T-helper 2 cell treated with Interferon-gamma antibody and Interleukin-4, amounts not matched to agents 5 μg/mL and 100 μg/mL, for 36 hours (primary cell): ENCODE measurements at regions not wholly inside any gene's neighbourhood (a gene's known extent, or its start where the extent isn't known, plus 50 kb on each side); places are given as distances from the start of the nearest gene placed in this dataset.
"Not testable (repeated sequence)": the region's sequence is repeated elsewhere in the genome, so short reads cannot be mapped to it uniquely, and the experiment has no call there.

Source experiments
- DNase-seq: peaks from one replicate; pipeline ENCODE4 v3.0.0; 2021; ENCODE audit warnings: low spot score
- H3K27ac Mint-ChIP-seq: one replicate; pipeline ENCODE4 v1.8.0; 2021; ENCODE audit warnings: mild to moderate bottlenecking, mixed read lengths
- H3K27me3 Mint-ChIP-seq: one replicate; pipeline ENCODE4 v1.8.0; 2021; ENCODE audit warnings: low read depth, mixed read lengths
- H3K36me3 Mint-ChIP-seq: one replicate; pipeline ENCODE4 v1.8.0; 2021; ENCODE audit warnings: low read depth, mixed read lengths
- H3K4me1 Mint-ChIP-seq: one replicate; pipeline ENCODE4 v1.8.0; 2021; ENCODE audit warnings: low read depth, mixed read lengths
- H3K4me3 Mint-ChIP-seq: one replicate; pipeline ENCODE4 v1.8.0; 2022; ENCODE audit warnings: mild to moderate bottlenecking, moderate library complexity, mixed read lengths
- H3K9me3 Mint-ChIP-seq: one replicate; pipeline ENCODE4 v1.8.0; 2021; ENCODE audit warnings: mixed read lengths

- no peaks in the 10 kb centered on the region for H3K27me3 Mint-ChIP-seq
- DNase-seq = no peak
- peaks cover 5% of the 10 kb centered on the region for H3K9me3 Mint-ChIP-seq
- no peaks in the 10 kb centered on the region for H3K36me3 Mint-ChIP-seq
- H3K4me1 Mint-ChIP-seq = no peaks in the 10 kb centered on the region
- H3K4me3 Mint-ChIP-seq = no peak overlapping the region
- no peak overlapping the region for H3K27ac Mint-ChIP-seq
These were observed 525.4 kb downstream of the PIK3C3 start for GRCh38 chr18:42480441-42480840.

- Mint-ChIP-seq H3K9me3 (peaks cover 8% of the 10 kb centered on the region), H3K27ac (no peak overlapping the region), H3K27me3 (no peaks in the 10 kb centered on the region), H3K4me1 (no peaks in the 10 kb centered on the region), H3K4me3 (no peak overlapping the region), H3K36me3 (no peaks in the 10 kb centered on the region)
- no peak for DNase-seq
These were observed 529.6 kb downstream of the PIK3C3 start for GRCh38 chr18:42484648-42485047.

- no peaks in the 10 kb centered on the region for H3K27me3 Mint-ChIP-seq
- no peaks in the 10 kb centered on the region for H3K36me3 Mint-ChIP-seq
- no peak for DNase-seq
- H3K27ac Mint-ChIP-seq = no peak overlapping the region
- H3K4me3 Mint-ChIP-seq = no peak overlapping the region
- H3K4me1 Mint-ChIP-seq = no peaks in the 10 kb centered on the region
- peaks cover 8% of the 10 kb centered on the region for H3K9me3 Mint-ChIP-seq
These were observed 531.2 kb downstream of the PIK3C3 start for GRCh38 chr18:42486271-42486670.

- peaks cover 5% of the 10 kb centered on the region for H3K9me3 Mint-ChIP-seq
- no peak overlapping the region for H3K27ac Mint-ChIP-seq
- no peaks in the 10 kb centered on the region for H3K36me3 Mint-ChIP-seq
- no peaks in the 10 kb centered on the region for H3K27me3 Mint-ChIP-seq
- H3K4me1 Mint-ChIP-seq = no peaks in the 10 kb centered on the region
- no peak for DNase-seq
- H3K4me3 Mint-ChIP-seq = no peak overlapping the region
These were observed 553.8 kb downstream of the PIK3C3 start for GRCh38 chr18:42508683-42509296.

GRCh38 chr18:42509750-42510415 is 554.8 kb downstream of the PIK3C3 start:
- Mint-ChIP-seq H3K4me3 (no peak overlapping the region), H3K27ac (no peak overlapping the region)

GRCh38 chr18:42510540-42510939 is 555.5 kb downstream of the PIK3C3 start:
- H3K9me3 Mint-ChIP-seq = no peaks in the 10 kb centered on the region
- H3K36me3 Mint-ChIP-seq = no peaks in the 10 kb centered on the region
- H3K4me3 Mint-ChIP-seq = no peak overlapping the region
- H3K27ac Mint-ChIP-seq = no peak overlapping the region
- H3K27me3 Mint-ChIP-seq = no peaks in the 10 kb centered on the region
- H3K4me1 Mint-ChIP-seq = no peaks in the 10 kb centered on the region
- no peak for DNase-seq

More at GRCh38 chr18:42509750-42510415, 554.8 kb downstream of the PIK3C3 start:
- peaks cover 3% of the 10 kb centered on the region for H3K9me3 Mint-ChIP-seq
- H3K36me3 Mint-ChIP-seq = no peaks in the 10 kb centered on the region
- no peaks in the 10 kb centered on the region for H3K4me1 Mint-ChIP-seq
- H3K27me3 Mint-ChIP-seq = no peaks in the 10 kb centered on the region
- no peak for DNase-seq

- H3K4me3 Mint-ChIP-seq = no peak overlapping the region
- no peaks in the 10 kb centered on the region for H3K9me3 Mint-ChIP-seq
- DNase-seq = no peak
- H3K27ac Mint-ChIP-seq = no peak overlapping the region
- H3K27me3 Mint-ChIP-seq = no peaks in the 10 kb centered on the region
- H3K36me3 Mint-ChIP-seq = no peaks in the 10 kb centered on the region
- H3K4me1 Mint-ChIP-seq = no peaks in the 10 kb centered on the region
These were observed 558.4 kb downstream of the PIK3C3 start for GRCh38 chr18:42513441-42513840.

GRCh38 chr18:42514512-42514911 is 559.5 kb downstream of the PIK3C3 start:
- Mint-ChIP-seq H3K4me1 (no peaks in the 10 kb centered on the region), H3K4me3 (no peak overlapping the region), H3K36me3 (no peaks in the 10 kb centered on the region), H3K9me3 (no peaks in the 10 kb centered on the region), H3K27ac (no peak overlapping the region), H3K27me3 (no peaks in the 10 kb centered on the region)
- no peak for DNase-seq

GRCh38 chr18:42517896-42518295 is 562.9 kb downstream of the PIK3C3 start:
- H3K9me3 Mint-ChIP-seq = no peaks in the 10 kb centered on the region
- no peaks in the 10 kb centered on the region for H3K27me3 Mint-ChIP-seq
- no peaks in the 10 kb centered on the region for H3K36me3 Mint-ChIP-seq
- DNase-seq = no peak
- H3K27ac Mint-ChIP-seq = no peak overlapping the region
- H3K4me3 Mint-ChIP-seq = no peak overlapping the region
- no peaks in the 10 kb centered on the region for H3K4me1 Mint-ChIP-seq

GRCh38 chr18:42518331-42518730 is 563.3 kb downstream of the PIK3C3 start:
- H3K4me1 Mint-ChIP-seq, H3K27me3 Mint-ChIP-seq, H3K9me3 Mint-ChIP-seq, DNase-seq, H3K4me3 Mint-ChIP-seq, H3K36me3 Mint-ChIP-seq, H3K27ac Mint-ChIP-seq: not testable (repeated sequence)

- Mint-ChIP-seq H3K27me3 (no peaks in the 10 kb centered on the region), H3K27ac (no peak overlapping the region), H3K4me1 (no peaks in the 10 kb centered on the region), H3K36me3 (no peaks in the 10 kb centered on the region), H3K4me3 (no peak overlapping the region), H3K9me3 (no peaks in the 10 kb centered on the region)
- no peak for DNase-seq
These were observed 565.1 kb downstream of the PIK3C3 start for GRCh38 chr18:42520138-42520537.

GRCh38 chr18:42525905-42526304 is 570.9 kb downstream of the PIK3C3 start:
- Mint-ChIP-seq H3K4me3 (no peak overlapping the region), H3K27me3 (no peaks in the 10 kb centered on the region), H3K27ac (no peak overlapping the region), H3K9me3 (no peaks in the 10 kb centered on the region), H3K4me1 (no peaks in the 10 kb centered on the region), H3K36me3 (no peaks in the 10 kb centered on the region)
- no peak for DNase-seq

GRCh38 chr18:42527766-42528165 is 572.7 kb downstream of the PIK3C3 start:
- H3K4me3 Mint-ChIP-seq = no peak overlapping the region
- H3K27ac Mint-ChIP-seq = no peak overlapping the region
- no peaks in the 10 kb centered on the region for H3K36me3 Mint-ChIP-seq

GRCh38 chr18:42530276-42530675 is 575.2 kb downstream of the PIK3C3 start:
- Mint-ChIP-seq H3K36me3 (no peaks in the 10 kb centered on the region), H3K27me3 (no peaks in the 10 kb centered on the region), H3K27ac (no peak overlapping the region), H3K4me1 (no peaks in the 10 kb centered on the region), H3K9me3 (peaks cover 7% of the 10 kb centered on the region), H3K4me3 (no peak overlapping the region)
- DNase-seq = no peak

More at GRCh38 chr18:42527766-42528165, 572.7 kb downstream of the PIK3C3 start:
- H3K27me3 Mint-ChIP-seq = no peaks in the 10 kb centered on the region
- no peak for DNase-seq
- no peaks in the 10 kb centered on the region for H3K4me1 Mint-ChIP-seq
- H3K9me3 Mint-ChIP-seq = peaks cover 7% of the 10 kb centered on the region

GRCh38 chr18:42532119-42532518 is 577.1 kb downstream of the PIK3C3 start:
- no peaks in the 10 kb centered on the region for H3K4me1 Mint-ChIP-seq
- DNase-seq = no peak
- H3K27me3 Mint-ChIP-seq = no peaks in the 10 kb centered on the region
- no peaks in the 10 kb centered on the region for H3K36me3 Mint-ChIP-seq
- H3K4me3 Mint-ChIP-seq = no peak overlapping the region
- peaks cover 7% of the 10 kb centered on the region for H3K9me3 Mint-ChIP-seq
- H3K27ac Mint-ChIP-seq = no peak overlapping the region
